ENCODE measurements at regions not wholly inside any gene's neighbourhood (a gene's known extent, or its start where the extent isn't known, plus 50 kb on each side); places are given as distances from the start of the nearest gene placed in this dataset.
A peak's percentile ranks its signal among the peaks of the same experiment; 100 is the strongest.

DNA sequence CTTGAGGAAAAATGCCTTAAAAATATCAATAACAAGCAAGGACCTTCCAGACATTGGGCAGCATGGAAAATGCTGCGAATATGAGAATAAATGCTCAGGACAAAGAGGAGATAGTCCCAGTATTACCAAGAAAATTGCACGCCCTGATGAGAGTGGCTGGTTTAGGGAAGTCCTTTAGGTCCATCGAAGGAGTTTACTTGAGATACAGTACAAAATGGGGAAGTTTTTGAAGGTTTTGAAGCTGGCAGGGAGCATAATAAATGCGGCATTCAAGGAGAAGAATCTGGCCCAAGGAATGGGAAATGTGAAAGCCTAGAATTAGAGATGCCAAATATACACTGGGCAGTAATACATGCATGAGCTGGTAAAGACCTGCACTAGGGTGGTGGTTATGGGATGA lies 90.2 kb upstream of the SPATS2L start:
- Histone ChIP-seq H3K27me3 (ENCODE audit: control insufficient read depth, insufficient read depth, low read length) (no peaks in the 10 kb centered on the region), H2AFZ (no peak overlapping the region), H3K4me1 (peaks cover 3% of the 10 kb centered on the region), H3K9me3 (ENCODE audit: control insufficient read depth, low read length) (no peaks in the 10 kb centered on the region), H3K79me2 (no peaks in the 10 kb centered on the region), H3K9ac (no peak overlapping the region), H3K4me2 (ENCODE audit: low read length) (no peak overlapping the region), H3K27ac (no peak overlapping the region), H3K4me3 (ENCODE audit: low read depth, low read length) (no peak overlapping the region), H3K36me3 (ENCODE audit: control insufficient read depth, insufficient read depth, low read length) (no peaks in the 10 kb centered on the region)
- TF ChIP-seq, protein P1, sequence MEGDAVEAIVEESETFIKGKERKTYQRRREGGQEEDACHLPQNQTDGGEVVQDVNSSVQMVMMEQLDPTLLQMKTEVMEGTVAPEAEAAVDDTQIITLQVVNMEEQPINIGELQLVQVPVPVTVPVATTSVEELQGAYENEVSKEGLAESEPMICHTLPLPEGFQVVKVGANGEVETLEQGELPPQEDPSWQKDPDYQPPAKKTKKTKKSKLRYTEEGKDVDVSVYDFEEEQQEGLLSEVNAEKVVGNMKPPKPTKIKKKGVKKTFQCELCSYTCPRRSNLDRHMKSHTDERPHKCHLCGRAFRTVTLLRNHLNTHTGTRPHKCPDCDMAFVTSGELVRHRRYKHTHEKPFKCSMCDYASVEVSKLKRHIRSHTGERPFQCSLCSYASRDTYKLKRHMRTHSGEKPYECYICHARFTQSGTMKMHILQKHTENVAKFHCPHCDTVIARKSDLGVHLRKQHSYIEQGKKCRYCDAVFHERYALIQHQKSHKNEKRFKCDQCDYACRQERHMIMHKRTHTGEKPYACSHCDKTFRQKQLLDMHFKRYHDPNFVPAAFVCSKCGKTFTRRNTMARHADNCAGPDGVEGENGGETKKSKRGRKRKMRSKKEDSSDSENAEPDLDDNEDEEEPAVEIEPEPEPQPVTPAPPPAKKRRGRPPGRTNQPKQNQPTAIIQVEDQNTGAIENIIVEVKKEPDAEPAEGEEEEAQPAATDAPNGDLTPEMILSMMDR (IDR thresholded peaks at IDR 0.05), result no peak

DNA sequence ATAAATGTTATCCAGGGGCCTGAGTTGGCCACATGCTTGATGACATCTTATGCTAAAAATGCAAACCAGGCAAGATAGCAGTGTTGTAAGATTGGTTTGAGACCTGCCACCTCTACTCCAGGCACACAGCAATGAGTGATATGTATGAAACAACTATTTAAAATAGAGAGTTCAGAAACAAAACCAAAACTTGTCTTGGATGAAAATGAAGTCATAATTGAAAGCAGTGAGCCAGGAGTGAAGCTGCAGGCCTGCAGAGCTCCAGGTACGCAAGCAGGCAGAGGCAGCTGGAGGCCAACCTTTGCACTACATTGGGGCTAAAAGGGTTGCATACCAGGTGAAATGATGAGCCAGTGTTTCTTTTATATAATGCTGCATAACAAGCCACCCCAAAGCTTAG lies 89.2 kb upstream of the SPATS2L start:
- H3K27me3 ChIP-seq (ENCODE audit: control insufficient read depth, insufficient read depth, low read length), result no peaks in the 10 kb centered on the region
- H3K4me1 ChIP-seq, result peaks cover 3% of the 10 kb centered on the region
- H3K79me2 ChIP-seq, result no peaks in the 10 kb centered on the region
- no peak overlapping the region for H3K4me3 ChIP-seq (ENCODE audit: low read depth, low read length)
- H3K4me2 ChIP-seq (ENCODE audit: low read length), result no peak overlapping the region
- no peak overlapping the region for H3K9ac ChIP-seq
- no peaks in the 10 kb centered on the region for H3K9me3 ChIP-seq (ENCODE audit: control insufficient read depth, low read length)
- TF ChIP-seq, protein P1 (IDR thresholded peaks at IDR 0.05), result no peak
- H3K27ac ChIP-seq, result no peak overlapping the region
- H3K36me3 ChIP-seq (ENCODE audit: control insufficient read depth, insufficient read depth, low read length), result no peaks in the 10 kb centered on the region
- H2AFZ ChIP-seq, result no peak overlapping the region

DNA sequence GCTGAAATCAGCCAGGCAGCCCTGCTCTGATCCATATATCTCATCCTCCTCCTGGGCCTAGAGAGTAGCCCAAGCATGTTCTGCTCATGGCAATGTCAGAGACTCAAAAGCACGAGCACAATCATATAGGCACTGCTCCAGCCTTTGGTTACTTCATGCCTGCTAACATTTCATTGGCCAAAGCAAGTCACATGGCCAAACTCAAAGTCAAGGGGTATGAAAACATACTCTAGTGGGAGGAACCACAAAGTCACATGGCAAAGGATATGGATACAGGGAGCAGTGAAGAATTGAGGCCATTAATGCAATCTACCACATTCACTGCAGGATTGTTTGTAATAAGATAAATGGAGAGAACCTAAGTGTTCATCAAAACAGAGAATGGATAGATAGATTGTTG lies 87.8 kb upstream of the SPATS2L start:
- Histone ChIP-seq H3K79me2 (no peaks in the 10 kb centered on the region), H3K9me3 (ENCODE audit: control insufficient read depth, low read length) (no peaks in the 10 kb centered on the region), H3K9ac (no peak overlapping the region), H3K27me3 (ENCODE audit: control insufficient read depth, insufficient read depth, low read length) (no peaks in the 10 kb centered on the region), H3K36me3 (ENCODE audit: control insufficient read depth, insufficient read depth, low read length) (no peaks in the 10 kb centered on the region), H3K4me1 (peaks cover 3% of the 10 kb centered on the region), H3K4me3 (ENCODE audit: low read depth, low read length) (no peak overlapping the region), H3K4me2 (ENCODE audit: low read length) (no peak overlapping the region), H2AFZ (no peak overlapping the region), H3K27ac (no peak overlapping the region)
- TF ChIP-seq, protein P1 (IDR thresholded peaks at IDR 0.05), result no peak

DNA sequence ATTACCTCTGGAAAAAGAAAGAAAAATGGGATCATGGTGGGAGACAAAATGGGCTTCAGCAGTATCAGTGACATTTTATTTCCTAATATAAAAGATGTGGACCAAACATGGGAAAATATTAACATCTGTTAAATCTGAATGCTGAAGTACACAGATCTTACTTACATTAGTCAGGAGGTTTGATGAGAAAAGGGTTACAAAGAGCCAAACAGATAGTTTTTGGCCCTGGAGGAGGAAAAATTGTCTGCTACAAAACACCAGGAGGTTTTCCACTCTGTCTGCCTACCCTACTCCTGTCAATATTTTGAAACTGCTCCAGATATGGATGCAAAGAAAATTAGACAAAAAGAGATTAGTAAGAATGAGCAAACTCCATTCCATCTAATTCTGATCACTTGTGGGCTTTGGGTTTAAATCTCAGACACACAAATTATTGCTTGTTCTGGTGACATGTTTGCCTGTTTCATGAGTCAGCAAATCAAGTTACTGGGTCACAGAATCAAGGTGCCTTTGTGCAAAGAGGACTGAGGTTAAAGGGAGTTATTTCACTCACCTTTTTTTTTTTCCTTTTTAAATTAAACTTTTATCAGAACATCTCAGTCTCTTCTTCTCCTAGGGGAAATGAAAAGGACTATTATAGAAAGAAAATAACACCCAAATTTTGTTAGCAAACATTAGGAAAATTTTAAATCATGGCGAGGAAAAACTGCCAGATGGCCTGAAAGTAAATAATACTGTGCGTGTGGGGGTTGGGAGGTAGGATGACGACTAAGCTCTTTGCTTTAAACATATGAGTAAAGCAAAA lies 87.0 kb upstream of the SPATS2L start:
- no peak overlapping the region for H3K9ac ChIP-seq
- H3K36me3 ChIP-seq (ENCODE audit: control insufficient read depth, insufficient read depth, low read length), result no peaks in the 10 kb centered on the region
- H3K27ac ChIP-seq, result no peak overlapping the region

More for the DNA sequence above, 87.0 kb upstream of the SPATS2L start:
- Histone ChIP-seq H3K9me3 (ENCODE audit: control insufficient read depth, low read length) (no peaks in the 10 kb centered on the region), H3K79me2 (no peaks in the 10 kb centered on the region), H2AFZ (peak overlapping the region; percentile 38), H3K4me2 (ENCODE audit: low read length) (no peak overlapping the region), H3K4me3 (ENCODE audit: low read depth, low read length) (no peak overlapping the region), H3K4me1 (peaks cover 3% of the 10 kb centered on the region), H3K27me3 (ENCODE audit: control insufficient read depth, insufficient read depth, low read length) (no peaks in the 10 kb centered on the region)
- TF ChIP-seq, protein P1 (IDR thresholded peaks at IDR 0.05), result no peak

All from parathyroid adenoma (tissue), 2 donors.